Right renal cortex interstitium (tissue), 3 donors: ENCODE measurements at regions not wholly inside any gene's neighbourhood (a gene's known extent, or its start where the extent isn't known, plus 50 kb on each side); places are given as distances from the start of the nearest gene placed in this dataset.
A peak's percentile ranks its signal among the peaks of the same experiment; 100 is the strongest.

Experiments
- DNase-seq, 3 donors: peaks; one replicate each; pipeline ENCODE4 v3.0.0-alpha.2; 2013; ENCODE audit warnings: low read depth in 3 of 3, low spot score in 2 of 3

DNA sequence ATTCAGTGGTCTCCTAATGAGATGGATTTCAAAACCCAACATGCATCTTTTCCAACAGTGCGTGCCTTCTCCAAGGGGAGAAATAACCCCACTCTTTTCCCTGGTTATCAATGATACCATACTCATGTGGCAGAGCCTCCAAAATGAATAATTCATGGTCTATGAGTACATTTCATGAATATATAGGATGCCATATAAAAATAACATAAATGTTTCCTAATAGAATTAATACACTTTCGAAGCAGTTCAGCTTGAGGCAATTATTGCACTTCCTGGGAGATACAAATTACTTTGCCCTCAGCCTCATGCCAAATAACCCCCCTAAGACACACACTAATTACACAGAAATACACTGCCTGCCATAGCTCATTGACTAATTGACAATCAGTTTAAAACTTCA is 318.6 kb downstream of the ZSWIM6 start:
- no peak for DNase-seq

GRCh38 chr5:61651195-61651594 is 319.1 kb downstream of the ZSWIM6 start:
- no peak for DNase-seq

DNA sequence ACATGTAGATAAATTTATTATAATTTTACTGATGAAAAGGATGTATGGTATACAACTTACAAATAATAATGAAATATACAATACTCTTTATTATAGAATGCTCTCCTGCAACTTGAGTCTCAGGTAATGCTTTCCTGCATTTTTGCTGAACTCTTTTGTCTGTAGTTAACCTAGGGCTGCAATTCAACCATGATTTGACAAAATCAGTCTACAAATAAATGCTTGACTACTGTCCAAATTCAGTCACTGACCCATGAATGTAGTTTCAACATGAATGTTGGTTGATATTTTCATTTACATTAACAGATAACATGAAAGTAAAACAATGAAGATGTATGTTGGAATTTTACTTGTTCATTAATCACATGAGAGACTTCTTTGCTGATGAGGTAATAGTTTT is 320.9 kb downstream of the ZSWIM6 start:
- no peak for DNase-seq

DNA sequence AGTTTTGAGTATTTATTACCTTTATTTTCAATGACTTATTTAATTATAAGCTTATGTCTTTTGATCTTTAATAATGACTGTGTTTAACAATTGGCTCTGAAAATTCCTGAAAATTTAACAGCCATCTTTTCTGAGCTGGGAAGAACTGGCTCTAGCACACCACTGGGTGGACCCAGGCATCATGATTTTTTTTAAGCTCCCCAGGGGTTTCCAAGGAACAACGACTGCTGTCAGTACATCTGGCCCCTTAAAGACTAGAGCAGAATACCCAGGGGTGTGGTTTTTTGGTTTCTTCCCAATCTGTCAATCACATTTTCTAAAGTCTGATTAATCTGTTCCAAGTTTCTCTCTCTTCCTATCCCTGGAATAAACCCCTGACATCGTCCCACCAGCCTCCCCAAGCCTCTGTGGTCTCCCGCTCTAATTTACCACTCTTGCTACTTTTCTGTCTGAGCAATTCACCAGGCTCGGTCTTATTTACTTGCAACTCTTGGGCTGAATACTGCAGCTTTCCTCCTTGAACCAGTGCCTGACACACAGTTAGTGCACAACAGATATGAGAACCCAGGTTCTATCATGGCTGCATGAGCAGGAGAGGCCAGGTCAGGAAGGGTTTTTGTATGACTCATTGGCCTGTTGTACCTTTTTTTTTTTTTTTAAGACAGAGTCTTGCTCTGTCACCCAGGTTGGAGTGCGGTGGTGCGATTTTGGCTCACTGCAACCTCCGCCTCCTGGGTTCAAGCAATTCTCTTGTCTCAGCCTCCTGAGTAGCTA is 321.9 kb downstream of the ZSWIM6 start:
- DNase-seq, result no peak

GRCh38 chr5:61654876-61655275 is 322.8 kb downstream of the ZSWIM6 start:
- no peak for DNase-seq

DNA sequence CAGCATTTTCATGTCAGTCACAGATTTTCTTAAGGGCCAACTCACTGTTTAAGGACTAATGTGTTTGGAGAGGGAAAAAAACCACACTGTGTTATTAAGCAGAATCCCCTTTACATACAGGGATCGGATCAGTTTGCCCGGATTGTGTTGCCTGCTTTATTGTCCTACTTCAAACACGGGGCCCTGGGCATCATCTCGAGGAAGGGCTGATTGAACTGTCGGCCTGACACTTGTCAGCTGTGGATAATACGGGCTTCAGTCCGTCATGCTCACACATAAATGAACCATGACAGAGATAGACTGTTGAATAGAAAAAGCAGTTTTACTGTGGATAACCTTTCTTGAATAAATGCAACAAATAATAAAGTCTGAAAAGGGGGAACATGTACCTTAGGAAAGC is 325.0 kb downstream of the ZSWIM6 start:
- no peak for DNase-seq

- DNase-seq, result no peak
These were observed 325.6 kb downstream of the ZSWIM6 start for GRCh38 chr5:61657686-61658085.

- DNase-seq, result peak in 2 of 3 donors; percentile 67 to 68
These were observed 326.5 kb downstream of the ZSWIM6 start for GRCh38 chr5:61658592-61659008.

- DNase-seq, result no peak
These were observed 327.2 kb downstream of the ZSWIM6 start for GRCh38 chr5:61659221-61659696.

DNA sequence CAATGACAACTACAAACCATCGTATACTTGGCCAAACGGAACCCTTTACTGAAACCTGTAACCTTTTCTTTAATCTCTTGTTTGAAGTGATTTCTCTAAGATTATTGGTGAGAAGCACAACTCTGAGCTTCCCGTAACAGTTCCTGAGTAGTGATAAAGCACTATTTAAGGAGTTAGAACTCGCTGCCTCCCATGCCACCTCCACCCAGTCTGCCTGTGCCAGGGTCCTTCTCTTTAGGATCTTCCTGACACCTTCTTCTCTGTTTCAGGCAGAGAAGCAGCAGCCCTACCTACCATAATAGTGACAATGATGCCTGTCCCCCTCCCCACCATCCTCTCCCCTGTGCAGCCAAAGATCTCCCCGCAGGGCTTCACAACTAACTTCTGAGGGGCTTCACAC is 330.6 kb downstream of the ZSWIM6 start:
- no peak for DNase-seq

GRCh38 chr5:61666064-61666621 is 334.1 kb downstream of the ZSWIM6 start:
- no peak for DNase-seq

DNA sequence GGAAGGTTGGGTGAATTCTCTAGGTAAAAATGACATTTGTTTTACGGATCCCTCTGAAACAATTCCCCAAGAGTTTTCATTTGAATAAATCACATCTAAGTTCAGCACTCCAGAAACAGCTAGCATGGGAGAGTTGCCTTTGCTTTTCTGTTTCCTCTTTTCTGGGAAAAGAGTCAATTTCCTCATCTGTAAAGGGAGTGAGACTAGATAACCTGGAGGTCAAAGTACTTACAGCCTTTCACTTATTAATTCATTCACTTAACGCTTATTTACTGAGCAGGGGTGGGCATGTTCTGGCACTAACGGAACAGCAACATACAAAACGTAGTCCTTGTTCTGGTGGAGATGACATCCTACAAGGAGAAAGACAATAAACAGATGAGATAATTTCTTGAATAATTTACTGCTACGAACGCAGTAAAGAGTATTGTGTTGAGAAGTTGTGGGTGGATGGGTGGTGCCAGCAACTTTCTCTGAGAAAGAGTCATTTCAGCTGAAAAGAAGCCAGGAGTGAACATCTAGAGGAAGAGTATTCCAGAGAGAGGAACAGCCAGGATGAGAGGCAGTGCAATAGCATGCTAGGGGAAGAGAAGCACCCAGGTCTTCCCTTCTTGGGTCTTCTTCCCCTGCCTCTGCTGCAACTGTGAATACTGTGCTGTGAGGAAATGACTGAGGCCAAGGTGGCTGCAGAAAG is 335.6 kb downstream of the ZSWIM6 start:
- DNase-seq, result no peak

GRCh38 chr5:61669531-61669930 is 337.5 kb downstream of the ZSWIM6 start:
- DNase-seq, result no peak

GRCh38 chr5:61670941-61671340 is 338.9 kb downstream of the ZSWIM6 start:
- DNase-seq, result no peak

- no peak for DNase-seq
These were observed 341.1 kb downstream of the ZSWIM6 start for GRCh38 chr5:61673007-61673735.

DNA sequence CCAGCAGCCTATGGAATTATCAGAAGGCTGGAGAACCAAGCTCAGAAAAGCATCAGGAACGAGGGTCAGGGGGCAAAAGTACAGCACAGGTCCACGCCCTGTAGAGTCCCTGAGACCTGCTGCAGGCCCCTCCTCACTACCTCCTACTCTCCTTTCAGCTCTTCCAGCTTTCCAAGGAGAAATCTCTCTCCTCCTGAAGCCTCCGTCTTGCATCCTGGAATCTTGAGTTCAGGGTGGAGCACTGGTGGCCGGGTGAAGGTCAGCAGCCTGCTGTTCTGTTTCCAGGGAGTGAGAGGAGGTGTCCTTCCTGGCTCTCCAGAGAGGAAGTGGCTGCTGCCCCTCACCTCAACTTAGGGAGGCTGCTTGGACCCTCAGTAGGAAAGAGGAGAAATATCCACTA is 342.3 kb downstream of the ZSWIM6 start:
- DNase-seq, result no peak

- no peak for DNase-seq
These were observed 343.1 kb downstream of the ZSWIM6 start for GRCh38 chr5:61675015-61675692.

DNA sequence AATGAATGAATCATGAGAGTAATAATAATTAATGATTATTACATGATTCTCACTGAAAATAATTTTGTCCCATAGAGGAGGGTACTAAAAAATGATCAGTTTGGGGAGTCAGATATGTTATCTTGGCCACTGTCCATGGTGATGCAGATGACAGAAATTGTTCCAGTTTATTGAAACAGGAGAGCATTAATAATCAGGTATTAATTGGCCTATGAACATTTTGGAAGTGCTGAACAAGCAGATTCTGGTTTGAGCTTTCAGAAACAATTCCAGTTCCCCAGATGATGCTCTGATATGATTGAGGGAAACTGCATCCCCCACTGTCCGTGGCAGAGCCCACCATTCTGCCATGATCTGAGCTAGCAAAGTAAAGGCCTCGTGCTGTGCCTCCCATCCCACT is 345.2 kb downstream of the ZSWIM6 start:
- DNase-seq, result no peak

- DNase-seq, result no peak
These were observed 346.9 kb downstream of the ZSWIM6 start for GRCh38 chr5:61678966-61679365.

DNA sequence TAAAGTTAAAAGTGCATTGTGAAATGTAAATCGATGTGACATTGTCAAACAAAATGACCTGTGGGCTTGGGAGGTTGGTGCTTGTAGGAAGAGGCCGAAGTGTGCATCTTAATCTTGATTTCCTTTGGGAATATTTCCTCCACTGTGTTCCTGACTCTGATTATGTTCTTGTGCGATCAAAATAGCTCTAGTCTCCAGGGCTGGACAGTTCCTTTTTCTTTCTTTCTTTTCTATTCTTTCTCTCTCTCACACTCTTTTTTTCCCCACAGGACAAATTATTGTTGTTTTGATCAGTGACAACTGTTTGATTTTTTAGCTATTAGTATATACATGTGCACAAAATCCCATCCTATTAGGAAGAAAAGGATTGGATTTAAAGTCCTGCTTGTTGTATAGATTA is 347.5 kb downstream of the ZSWIM6 start:
- no peak for DNase-seq

- DNase-seq, result no peak
These were observed 348.2 kb downstream of the ZSWIM6 start for GRCh38 chr5:61680247-61680646.
